Upper lobe of left lung (tissue), 6 donors: ENCODE measurements at regions not wholly inside any gene's neighbourhood (a gene's known extent, or its start where the extent isn't known, plus 50 kb on each side); places are given as distances from the start of the nearest gene placed in this dataset.

Experiments
- ATAC-seq, 2 donors: fragments of 200-7000 bp; cut with Tn5 transposase; one replicate each; pipeline ENCODE4 v1.9.1; 2022; ENCODE audit warnings: mild to moderate bottlenecking in 2 of 2, moderate library complexity in 2 of 2; ENCODE audit not compliant: low FRiP score in 2 of 2
- DNase-seq, 2 donors: peaks; one replicate each; pipeline ENCODE4 v3.0.0-alpha.2; 2019 to 2020
- H3K27ac ChIP-seq, 4 donors: fragments of 200-600 bp; sonication (generic); one replicate each; pipeline ENCODE4 v1.5.1; 2016 to 2019
- H3K27me3 ChIP-seq, 4 donors: fragments of 200-600 bp; sonication (generic); one replicate each; pipeline ENCODE4 v1.5.1; 2017 to 2019
- H3K36me3 ChIP-seq, 4 donors: fragments of 200-600 bp; sonication (generic); one replicate each; pipeline ENCODE4 v1.5.1; 2016 to 2019
- H3K4me1 ChIP-seq, 4 donors: fragments of 200-600 bp; sonication (generic); one replicate each; pipeline ENCODE4 v1.5.1; 2018 to 2019
- H3K4me3 ChIP-seq, 4 donors: fragments of 200-600 bp; sonication (generic); one replicate each; pipeline ENCODE4 v1.5.1; 2017 to 2019; ENCODE audit warnings: mild to moderate bottlenecking in 2 of 4, moderate library complexity in 1 of 4
- H3K9me3 ChIP-seq, 4 donors: fragments of 200-600 bp; sonication (generic); one replicate each; pipeline ENCODE4 v1.5.1; 2018 to 2019
- CTCF ChIP-seq, 6 experiments: fragments of 450-650 bp in 4 of 6; fragments of 200-600 bp in 2 of 6; sonication (generic) in 2 of 6; IDR thresholded peaks; one replicate each; pipeline ENCODE4 v1.5.1; 2016 to 2019; ENCODE audit warnings: antibody characterized with exemption in 6 of 6
- EP300 ChIP-seq, 4 donors: sonication (generic); formaldehyde crosslinking; IDR thresholded peaks; one replicate each; pipeline ENCODE4 v1.5.1; 2017; ENCODE audit warnings: antibody characterized with exemption in 4 of 4, control low read depth in 2 of 4
- POLR2A ChIP-seq, 4 donors: fragments of 450-650 bp; IDR thresholded peaks; one replicate each; pipeline ENCODE4 v1.5.1; 2016 to 2017; ENCODE audit warnings: antibody characterized with exemption in 4 of 4, mild to moderate bottlenecking in 2 of 4
- POLR2AphosphoS5 ChIP-seq, 2 donors: sonication (generic); formaldehyde crosslinking; IDR thresholded peaks; one replicate each; pipeline ENCODE4 v1.5.1; 2017; ENCODE audit warnings: antibody characterized with exemption in 2 of 2
- WGBS, 2 donors: methylation state at CpG; one replicate each; pipeline ENCODE4 v1.1.5; 2017 to 2018; 5-methylcytosine and 5-hydroxymethylcytosine counted together
- donor health status: DM: no; HTN: no; CAD: no; lungs with moderate emphysema.
- donor health status: DM: no; HTN: yes; CAD: no; lungs with severe emphysema.

- H3K27ac ChIP-seq: no peak overlapping the region
- H3K36me3 ChIP-seq: no peaks in the 10 kb centered on the region
- H3K9me3 ChIP-seq: no peaks in the 10 kb centered on the region
- H3K4me3 ChIP-seq: no peak overlapping the region
- no peaks in the 10 kb centered on the region for H3K27me3 ChIP-seq
- no peak for TF ChIP-seq POLR2A (IDR thresholded peaks at IDR 0.05)
- no peak for TF ChIP-seq EP300 (IDR thresholded peaks at IDR 0.05)
- no peak for TF ChIP-seq POLR2AphosphoS5 (IDR thresholded peaks at IDR 0.05)
- TF ChIP-seq CTCF (IDR thresholded peaks at IDR 0.05): no peak
- DNase-seq: no peak
- no peak for ATAC-seq
- WGBS, 2 donors: 68 to 70% methylated on average over 4 of the region's 4 CpGs
- H3K4me1 ChIP-seq: no peaks in the 10 kb centered on the region
Observed at GRCh38 chr13:103303078-103303651, 236.9 kb upstream of the SLC10A2 start.

GRCh38 chr13:103302676-103303075, 236.5 kb upstream of the SLC10A2 start:
- Histone ChIP-seq H3K27ac (no peak overlapping the region), H3K4me1 (no peaks in the 10 kb centered on the region), H3K36me3 (no peaks in the 10 kb centered on the region), H3K4me3 (no peak overlapping the region), H3K9me3 (no peaks in the 10 kb centered on the region), H3K27me3 (no peaks in the 10 kb centered on the region)
- WGBS, 2 donors: 64 to 65% methylated on average over 3 of the region's 3 CpGs
- TF ChIP-seq CTCF (IDR thresholded peaks at IDR 0.05) (no peak), EP300 (IDR thresholded peaks at IDR 0.05) (no peak), POLR2AphosphoS5 (IDR thresholded peaks at IDR 0.05) (no peak), POLR2A (IDR thresholded peaks at IDR 0.05) (no peak)
- DNase-seq (no peak), ATAC-seq (no peak)

- WGBS, 2 donors: 83 to 89% methylated on average over 3 of the region's 3 CpGs
- H3K27me3 ChIP-seq: no peaks in the 10 kb centered on the region
Observed at GRCh38 chr13:103299079-103299478, 232.9 kb upstream of the SLC10A2 start.

GRCh38 chr13:103297083-103297482, 230.9 kb upstream of the SLC10A2 start:
- Histone ChIP-seq H3K9me3 (peaks cover 0 to 10% (median 6%) of the 10 kb centered on the region in 4 donors), H3K36me3 (no peaks in the 10 kb centered on the region), H3K27me3 (no peaks in the 10 kb centered on the region), H3K27ac (no peak overlapping the region), H3K4me3 (no peak overlapping the region), H3K4me1 (no peaks in the 10 kb centered on the region)
- DNase-seq (no peak), ATAC-seq (no peak)
- 74 to 88% methylated on average over 2 of the region's 2 CpGs for whole genome bisulfite sequencing, 2 donors
- TF ChIP-seq CTCF (IDR thresholded peaks at IDR 0.05) (no peak), EP300 (IDR thresholded peaks at IDR 0.05) (no peak), POLR2AphosphoS5 (IDR thresholded peaks at IDR 0.05) (no peak), POLR2A (IDR thresholded peaks at IDR 0.05) (no peak)

More at GRCh38 chr13:103299079-103299478, 232.9 kb upstream of the SLC10A2 start:
- no peak overlapping the region for H3K27ac ChIP-seq
- H3K4me3 ChIP-seq: no peak overlapping the region
- H3K4me1 ChIP-seq: no peaks in the 10 kb centered on the region
- H3K36me3 ChIP-seq: no peaks in the 10 kb centered on the region
- peaks cover 0 to 10% (median 6%) of the 10 kb centered on the region in 4 donors for H3K9me3 ChIP-seq
- no peak for ATAC-seq
- no peak for DNase-seq
- TF ChIP-seq POLR2AphosphoS5 (IDR thresholded peaks at IDR 0.05) (no peak), CTCF (IDR thresholded peaks at IDR 0.05) (no peak), POLR2A (IDR thresholded peaks at IDR 0.05) (no peak), EP300 (IDR thresholded peaks at IDR 0.05) (no peak)
